ENCODE measurements at regions not wholly inside any gene's neighbourhood (a gene's known extent, or its start where the extent isn't known, plus 50 kb on each side); places are given as distances from the start of the nearest gene placed in this dataset.

- no peak for TF ChIP-seq TAF1 (IDR thresholded peaks at IDR 0.05; ENCODE audit: borderline replicate concordance, insufficient read depth, low read length)
- TF ChIP-seq FOXP2 (optimal IDR thresholded peaks at IDR 0.05; ENCODE audit: borderline replicate concordance, extremely low read depth, extremely low read length, insufficient read depth) = no peak
- no peak for TF ChIP-seq POLR2AphosphoS5 (IDR thresholded peaks at IDR 0.05; ENCODE audit: low read depth, low read length)
Observed at GRCh38 chr11:123272565-123272964, 77.5 kb upstream of the CLMP start.

DNA sequence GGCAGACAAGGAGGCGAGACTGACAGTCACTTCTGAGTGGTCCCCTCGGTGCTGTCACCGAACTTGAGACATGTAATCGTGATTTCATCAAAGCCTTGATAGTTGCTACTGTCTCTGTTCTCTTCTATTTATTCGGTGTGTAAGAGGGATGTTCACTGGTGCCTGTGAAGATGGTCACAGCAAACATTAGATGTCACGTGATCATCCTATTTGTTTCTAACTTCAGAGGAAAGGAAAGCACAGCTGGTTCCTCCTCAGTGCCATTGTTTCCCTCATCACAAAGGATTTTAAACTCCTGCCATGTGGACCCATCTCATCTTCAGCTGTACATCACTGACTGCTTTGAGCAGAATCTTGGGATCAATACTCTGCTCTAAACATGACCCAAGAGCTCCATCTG is 73.1 kb upstream of the CLMP start:
- no peak for TF ChIP-seq SIN3A (IDR thresholded peaks at IDR 0.05; ENCODE audit: borderline replicate concordance, insufficient read depth, low read length)
- no peak for TF ChIP-seq POLR2AphosphoS5 (IDR thresholded peaks at IDR 0.05; ENCODE audit: low read depth, low read length)
- TF ChIP-seq, protein P1, sequence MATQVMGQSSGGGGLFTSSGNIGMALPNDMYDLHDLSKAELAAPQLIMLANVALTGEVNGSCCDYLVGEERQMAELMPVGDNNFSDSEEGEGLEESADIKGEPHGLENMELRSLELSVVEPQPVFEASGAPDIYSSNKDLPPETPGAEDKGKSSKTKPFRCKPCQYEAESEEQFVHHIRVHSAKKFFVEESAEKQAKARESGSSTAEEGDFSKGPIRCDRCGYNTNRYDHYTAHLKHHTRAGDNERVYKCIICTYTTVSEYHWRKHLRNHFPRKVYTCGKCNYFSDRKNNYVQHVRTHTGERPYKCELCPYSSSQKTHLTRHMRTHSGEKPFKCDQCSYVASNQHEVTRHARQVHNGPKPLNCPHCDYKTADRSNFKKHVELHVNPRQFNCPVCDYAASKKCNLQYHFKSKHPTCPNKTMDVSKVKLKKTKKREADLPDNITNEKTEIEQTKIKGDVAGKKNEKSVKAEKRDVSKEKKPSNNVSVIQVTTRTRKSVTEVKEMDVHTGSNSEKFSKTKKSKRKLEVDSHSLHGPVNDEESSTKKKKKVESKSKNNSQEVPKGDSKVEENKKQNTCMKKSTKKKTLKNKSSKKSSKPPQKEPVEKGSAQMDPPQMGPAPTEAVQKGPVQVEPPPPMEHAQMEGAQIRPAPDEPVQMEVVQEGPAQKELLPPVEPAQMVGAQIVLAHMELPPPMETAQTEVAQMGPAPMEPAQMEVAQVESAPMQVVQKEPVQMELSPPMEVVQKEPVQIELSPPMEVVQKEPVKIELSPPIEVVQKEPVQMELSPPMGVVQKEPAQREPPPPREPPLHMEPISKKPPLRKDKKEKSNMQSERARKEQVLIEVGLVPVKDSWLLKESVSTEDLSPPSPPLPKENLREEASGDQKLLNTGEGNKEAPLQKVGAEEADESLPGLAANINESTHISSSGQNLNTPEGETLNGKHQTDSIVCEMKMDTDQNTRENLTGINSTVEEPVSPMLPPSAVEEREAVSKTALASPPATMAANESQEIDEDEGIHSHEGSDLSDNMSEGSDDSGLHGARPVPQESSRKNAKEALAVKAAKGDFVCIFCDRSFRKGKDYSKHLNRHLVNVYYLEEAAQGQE (IDR thresholded peaks at IDR 0.05; ENCODE audit: insufficient read depth in 1 of 2, low read depth in 2 of 2, low read length in 2 of 2) = no peak
- no peak for TF ChIP-seq FOXP2 (optimal IDR thresholded peaks at IDR 0.05; ENCODE audit: borderline replicate concordance, extremely low read depth, extremely low read length, insufficient read depth)
- TF ChIP-seq TAF1 (IDR thresholded peaks at IDR 0.05; ENCODE audit: borderline replicate concordance, insufficient read depth, low read length) = no peak

- TF ChIP-seq SIN3A (IDR thresholded peaks at IDR 0.05; ENCODE audit: borderline replicate concordance, insufficient read depth, low read length) = no peak
- no peak for TF ChIP-seq FOXP2 (optimal IDR thresholded peaks at IDR 0.05; ENCODE audit: borderline replicate concordance, extremely low read depth, extremely low read length, insufficient read depth)
- TF ChIP-seq, protein P1 (IDR thresholded peaks at IDR 0.05; ENCODE audit: insufficient read depth in 1 of 2, low read depth in 2 of 2, low read length in 2 of 2) = no peak
- no peak for TF ChIP-seq TAF1 (IDR thresholded peaks at IDR 0.05; ENCODE audit: borderline replicate concordance, insufficient read depth, low read length)
- TF ChIP-seq POLR2AphosphoS5 (IDR thresholded peaks at IDR 0.05; ENCODE audit: low read depth, low read length) = no peak
Observed at GRCh38 chr11:123265951-123266350, 70.9 kb upstream of the CLMP start.

DNA sequence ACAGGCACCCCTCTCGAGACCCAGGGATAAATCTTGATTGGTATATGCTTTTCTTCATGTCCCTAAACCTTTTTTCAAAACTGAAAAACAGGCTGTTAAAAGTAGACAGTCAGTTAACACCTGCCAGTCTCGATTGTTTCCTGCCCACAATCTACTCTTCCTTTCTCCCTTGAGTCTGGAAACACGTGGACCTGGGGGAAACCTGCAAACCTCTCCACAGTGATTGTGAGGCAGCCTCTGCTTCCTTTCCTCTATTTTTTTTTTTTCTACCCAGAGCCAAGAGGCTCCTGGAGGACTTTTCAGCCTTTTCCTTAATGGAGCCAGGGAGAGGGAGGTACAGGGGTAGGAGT is 69.4 kb upstream of the CLMP start:
- TF ChIP-seq FOXP2 (optimal IDR thresholded peaks at IDR 0.05; ENCODE audit: borderline replicate concordance, extremely low read depth, extremely low read length, insufficient read depth) (no peak), TAF1 (IDR thresholded peaks at IDR 0.05; ENCODE audit: borderline replicate concordance, insufficient read depth, low read length) (no peak), SIN3A (IDR thresholded peaks at IDR 0.05; ENCODE audit: borderline replicate concordance, insufficient read depth, low read length) (no peak), POLR2AphosphoS5 (IDR thresholded peaks at IDR 0.05; ENCODE audit: low read depth, low read length) (no peak)
- TF ChIP-seq, protein P1 (IDR thresholded peaks at IDR 0.05; ENCODE audit: insufficient read depth in 1 of 2, low read depth in 2 of 2, low read length in 2 of 2) = no peak

DNA sequence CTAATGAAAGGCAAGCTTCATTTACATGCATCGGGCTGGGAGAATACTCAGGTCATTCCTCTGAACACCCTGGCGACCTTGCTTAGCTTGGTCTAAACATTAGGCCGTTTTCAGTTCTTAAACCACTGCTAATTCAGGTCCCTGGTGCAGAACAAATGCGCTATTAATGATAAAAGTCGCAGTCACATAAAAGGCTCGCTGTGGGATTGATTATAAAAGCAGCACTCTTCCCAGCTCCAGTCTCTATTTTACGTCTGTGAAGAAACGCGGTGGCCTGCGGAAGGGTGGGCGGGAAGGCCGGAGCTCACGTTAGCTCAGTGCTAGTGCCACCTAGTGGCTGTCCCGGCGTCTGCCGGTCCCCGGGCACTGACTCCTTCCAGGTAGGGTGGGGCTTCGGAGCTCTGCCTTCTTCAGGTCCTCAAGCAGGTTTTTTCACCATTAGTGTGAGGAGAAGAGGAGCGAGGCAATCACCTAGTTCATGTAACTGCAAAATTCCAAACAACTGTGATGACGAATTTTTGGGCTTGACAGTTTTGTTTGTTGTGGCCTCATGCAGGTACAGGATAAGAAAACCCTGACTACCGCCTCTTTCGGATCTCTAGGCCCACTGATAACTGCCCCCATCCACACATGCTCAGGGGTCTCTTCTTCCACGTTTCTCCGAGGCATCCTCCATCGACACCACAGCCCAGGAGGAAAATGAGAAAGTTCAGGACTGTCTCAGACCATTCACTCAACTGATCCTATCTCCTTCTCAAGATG is 66.5 kb upstream of the CLMP start:
- TF ChIP-seq POLR2AphosphoS5 (IDR thresholded peaks at IDR 0.05; ENCODE audit: low read depth, low read length) = no peak
- TF ChIP-seq FOXP2 (optimal IDR thresholded peaks at IDR 0.05; ENCODE audit: borderline replicate concordance, extremely low read depth, extremely low read length, insufficient read depth) = peak; percentile 42

GRCh38 chr11:123260511-123261211 is 65.6 kb upstream of the CLMP start:
- TF ChIP-seq SIN3A (IDR thresholded peaks at IDR 0.05; ENCODE audit: borderline replicate concordance, insufficient read depth, low read length) (no peak), FOXP2 (optimal IDR thresholded peaks at IDR 0.05; ENCODE audit: borderline replicate concordance, extremely low read depth, extremely low read length, insufficient read depth) (no peak), POLR2AphosphoS5 (IDR thresholded peaks at IDR 0.05; ENCODE audit: low read depth, low read length) (no peak), TAF1 (IDR thresholded peaks at IDR 0.05; ENCODE audit: borderline replicate concordance, insufficient read depth, low read length) (no peak)
- TF ChIP-seq, protein P1 (IDR thresholded peaks at IDR 0.05; ENCODE audit: insufficient read depth in 1 of 2, low read depth in 2 of 2, low read length in 2 of 2) = no peak

All from PFSK-1 (cell line).